Medulla oblongata (tissue), 1 donor: ENCODE measurements at regions not wholly inside any gene's neighbourhood (a gene's known extent, or its start where the extent isn't known, plus 50 kb on each side); places are given as distances from the start of the nearest gene placed in this dataset.

Experiments
- DNase-seq: peaks from one replicate; pipeline ENCODE4 v3.0.0-alpha.2; 2015; ENCODE audit errors: extremely low spot score

- DNase-seq = no peak
Observed at GRCh38 chr12:103011974-103012763, 54.7 kb downstream of the ASCL1 start.

GRCh38 chr12:103012884-103013283 is 55.4 kb downstream of the ASCL1 start:
- peak; percentile 79 for DNase-seq

GRCh38 chr12:103013741-103014300 is 56.3 kb downstream of the ASCL1 start:
- peak; percentile 31 for DNase-seq

GRCh38 chr12:103016381-103016780 is 58.9 kb downstream of the ASCL1 start:
- DNase-seq = no peak

- no peak for DNase-seq
Observed at GRCh38 chr12:103020839-103021238, 63.4 kb downstream of the ASCL1 start.

- no peak for DNase-seq
Observed at GRCh38 chr12:103021538-103022218, 64.2 kb downstream of the ASCL1 start.

- DNase-seq = no peak
Observed at GRCh38 chr12:103024650-103025049, 67.2 kb downstream of the ASCL1 start.

- DNase-seq = peak; percentile 14
Observed at GRCh38 chr12:103026643-103027042, 69.2 kb downstream of the ASCL1 start.

- no peak for DNase-seq
Observed at GRCh38 chr12:103028881-103029639, 71.6 kb downstream of the ASCL1 start.

- no peak for DNase-seq
Observed at GRCh38 chr12:103036581-103037214, 79.2 kb downstream of the ASCL1 start.

- no peak for DNase-seq
Observed at GRCh38 chr12:103043531-103044486, 86.3 kb downstream of the ASCL1 start.

GRCh38 chr12:103046154-103046553 is 88.7 kb downstream of the ASCL1 start:
- no peak for DNase-seq

GRCh38 chr12:103050273-103050672 is 92.8 kb downstream of the ASCL1 start:
- DNase-seq = no peak

GRCh38 chr12:103053089-103053488 is 95.6 kb downstream of the ASCL1 start:
- no peak for DNase-seq

- DNase-seq = no peak
Observed at GRCh38 chr12:103073630-103074029, 116.2 kb downstream of the ASCL1 start.

- DNase-seq = no peak
Observed at GRCh38 chr12:103075848-103076247, 118.4 kb downstream of the ASCL1 start.

GRCh38 chr12:103077108-103077773 is 119.8 kb downstream of the ASCL1 start:
- DNase-seq = no peak

GRCh38 chr12:103085541-103085940 is 128.1 kb downstream of the ASCL1 start:
- no peak for DNase-seq

- DNase-seq = no peak
Observed at GRCh38 chr12:103086471-103086870, 129.0 kb downstream of the ASCL1 start.
